ENCODE measurements at regions not wholly inside any gene's neighbourhood (a gene's known extent, or its start where the extent isn't known, plus 50 kb on each side); places are given as distances from the start of the nearest gene placed in this dataset.

DNA sequence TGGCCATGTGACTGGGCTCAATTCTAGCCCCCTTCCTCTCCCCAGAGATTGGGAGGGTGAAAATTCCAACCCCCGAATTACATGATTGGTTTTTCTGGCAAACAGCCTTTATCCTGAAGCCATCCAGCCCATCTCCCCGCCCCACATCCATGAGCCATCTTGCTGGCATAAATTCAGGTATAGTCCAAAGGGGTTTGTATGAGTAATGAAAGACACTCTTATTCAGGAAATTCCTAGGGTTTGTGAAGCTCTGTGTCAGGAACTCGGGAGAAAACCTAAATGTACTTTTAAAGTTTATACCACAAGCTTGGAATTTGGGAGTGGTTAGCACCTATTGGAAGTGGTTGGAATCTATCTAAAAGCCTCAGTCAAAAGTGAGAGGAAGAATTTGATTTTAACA lies 80.6 kb upstream of the SIMC1 start:
- FAIRE-seq (no peak), DNase-seq (no peak)
- no peaks in the 10 kb centered on the region for H3K4me1 ChIP-seq (ENCODE audit: control insufficient read depth in 2 of 3, insufficient read depth in 2 of 3, low read depth in 1 of 3, low read length in 3 of 3)

DNA sequence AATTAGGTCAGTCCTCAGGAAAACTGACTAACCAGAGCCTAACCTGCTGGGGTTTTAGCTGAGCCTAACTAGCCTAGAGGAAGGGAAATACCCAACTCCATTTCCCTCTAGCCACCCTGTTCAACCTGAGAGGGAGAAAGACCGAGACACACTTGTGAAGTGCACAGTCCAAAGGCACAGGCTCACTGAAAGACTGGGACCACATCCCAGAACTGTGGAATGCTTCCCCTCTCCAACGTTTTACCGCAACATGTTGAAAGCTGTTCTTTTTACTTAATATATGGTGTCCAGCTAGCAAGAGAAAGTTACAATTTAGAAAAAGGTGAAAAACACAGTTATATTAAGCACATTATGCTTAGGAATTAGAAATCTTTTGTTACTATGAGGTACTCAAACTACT lies 76.8 kb upstream of the SIMC1 start:
- Histone ChIP-seq H3K27ac (ENCODE audit: low read depth in 2 of 2, low read length in 2 of 2) (no peak overlapping the region), H3K9me3 (ENCODE audit: control insufficient read depth in 2 of 3, insufficient read depth in 1 of 3, low read length in 3 of 3) (no peaks in the 10 kb centered on the region), H3K4me3 (ENCODE audit: low read length in 3 of 3) (no peak overlapping the region), H3K36me3 (ENCODE audit: control insufficient read depth in 2 of 3, insufficient read depth in 3 of 3, low read length in 3 of 3) (no peaks in the 10 kb centered on the region), H3K9ac (ENCODE audit: low read length in 3 of 3) (no peak overlapping the region), H3K4me1 (ENCODE audit: control insufficient read depth in 2 of 3, insufficient read depth in 2 of 3, low read depth in 1 of 3, low read length in 3 of 3) (peaks cover 0 to 5% (median 0%) of the 10 kb centered on the region in 3 donors), H3K27me3 (ENCODE audit: control insufficient read depth, insufficient read depth, low read length) (no peaks in the 10 kb centered on the region)
- TF ChIP-seq, protein P1, sequence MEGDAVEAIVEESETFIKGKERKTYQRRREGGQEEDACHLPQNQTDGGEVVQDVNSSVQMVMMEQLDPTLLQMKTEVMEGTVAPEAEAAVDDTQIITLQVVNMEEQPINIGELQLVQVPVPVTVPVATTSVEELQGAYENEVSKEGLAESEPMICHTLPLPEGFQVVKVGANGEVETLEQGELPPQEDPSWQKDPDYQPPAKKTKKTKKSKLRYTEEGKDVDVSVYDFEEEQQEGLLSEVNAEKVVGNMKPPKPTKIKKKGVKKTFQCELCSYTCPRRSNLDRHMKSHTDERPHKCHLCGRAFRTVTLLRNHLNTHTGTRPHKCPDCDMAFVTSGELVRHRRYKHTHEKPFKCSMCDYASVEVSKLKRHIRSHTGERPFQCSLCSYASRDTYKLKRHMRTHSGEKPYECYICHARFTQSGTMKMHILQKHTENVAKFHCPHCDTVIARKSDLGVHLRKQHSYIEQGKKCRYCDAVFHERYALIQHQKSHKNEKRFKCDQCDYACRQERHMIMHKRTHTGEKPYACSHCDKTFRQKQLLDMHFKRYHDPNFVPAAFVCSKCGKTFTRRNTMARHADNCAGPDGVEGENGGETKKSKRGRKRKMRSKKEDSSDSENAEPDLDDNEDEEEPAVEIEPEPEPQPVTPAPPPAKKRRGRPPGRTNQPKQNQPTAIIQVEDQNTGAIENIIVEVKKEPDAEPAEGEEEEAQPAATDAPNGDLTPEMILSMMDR (IDR thresholded peaks at IDR 0.05; ENCODE audit: borderline replicate concordance, extremely low read depth, insufficient read depth), result no peak
- FAIRE-seq (no peak), DNase-seq (no peak)
- intact Hi-C loops (cut with DNase I), result no loop called here

More for the DNA sequence above, 80.6 kb upstream of the SIMC1 start:
- H3K27ac ChIP-seq (ENCODE audit: low read depth in 2 of 2, low read length in 2 of 2), result no peak overlapping the region
- intact Hi-C loops (cut with DNase I), result no loop called here
- no peaks in the 10 kb centered on the region for H3K9me3 ChIP-seq (ENCODE audit: control insufficient read depth in 2 of 3, insufficient read depth in 1 of 3, low read length in 3 of 3)
- H3K4me3 ChIP-seq (ENCODE audit: low read length in 3 of 3), result no peak overlapping the region
- TF ChIP-seq, protein P1 (IDR thresholded peaks at IDR 0.05; ENCODE audit: borderline replicate concordance, extremely low read depth, insufficient read depth), result no peak
- no peaks in the 10 kb centered on the region for H3K27me3 ChIP-seq (ENCODE audit: control insufficient read depth, insufficient read depth, low read length)
- H3K9ac ChIP-seq (ENCODE audit: low read length in 3 of 3), result no peak overlapping the region
- no peaks in the 10 kb centered on the region for H3K36me3 ChIP-seq (ENCODE audit: control insufficient read depth in 2 of 3, insufficient read depth in 3 of 3, low read length in 3 of 3)

DNA sequence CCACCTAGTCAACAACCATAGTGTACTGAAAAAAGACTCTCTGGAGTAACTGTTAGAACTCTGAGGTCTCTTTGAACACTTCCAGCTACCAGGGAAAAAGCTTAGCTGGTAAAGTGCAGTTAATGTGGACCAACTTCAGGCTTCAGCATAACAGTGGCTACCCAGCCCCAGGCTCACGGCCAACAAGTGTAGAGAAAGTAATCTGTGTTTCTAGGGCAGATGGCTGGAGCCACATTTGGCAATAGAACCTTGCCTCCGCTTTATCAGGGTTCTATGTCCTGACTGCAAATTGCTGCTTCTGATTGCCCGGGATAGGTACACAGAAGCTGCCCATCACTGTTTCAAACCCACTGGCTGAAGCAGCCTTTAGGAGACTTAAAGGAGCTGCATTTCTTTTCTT lies 76.0 kb upstream of the SIMC1 start:
- Histone ChIP-seq H3K4me1 (ENCODE audit: control insufficient read depth in 2 of 3, insufficient read depth in 2 of 3, low read depth in 1 of 3, low read length in 3 of 3) (peaks cover 0 to 5% (median 0%) of the 10 kb centered on the region in 3 donors), H3K27ac (ENCODE audit: low read depth in 2 of 2, low read length in 2 of 2) (no peak overlapping the region), H3K9ac (ENCODE audit: low read length in 3 of 3) (no peak overlapping the region), H3K4me3 (ENCODE audit: low read length in 3 of 3) (no peak overlapping the region), H3K27me3 (ENCODE audit: control insufficient read depth, insufficient read depth, low read length) (no peaks in the 10 kb centered on the region), H3K36me3 (ENCODE audit: control insufficient read depth in 2 of 3, insufficient read depth in 3 of 3, low read length in 3 of 3) (no peaks in the 10 kb centered on the region), H3K9me3 (ENCODE audit: control insufficient read depth in 2 of 3, insufficient read depth in 1 of 3, low read length in 3 of 3) (no peaks in the 10 kb centered on the region)
- intact Hi-C loops (cut with DNase I), result no loop called here
- FAIRE-seq, result no peak
- no peak for DNase-seq
- TF ChIP-seq, protein P1 (IDR thresholded peaks at IDR 0.05; ENCODE audit: borderline replicate concordance, extremely low read depth, insufficient read depth), result no peak

DNA sequence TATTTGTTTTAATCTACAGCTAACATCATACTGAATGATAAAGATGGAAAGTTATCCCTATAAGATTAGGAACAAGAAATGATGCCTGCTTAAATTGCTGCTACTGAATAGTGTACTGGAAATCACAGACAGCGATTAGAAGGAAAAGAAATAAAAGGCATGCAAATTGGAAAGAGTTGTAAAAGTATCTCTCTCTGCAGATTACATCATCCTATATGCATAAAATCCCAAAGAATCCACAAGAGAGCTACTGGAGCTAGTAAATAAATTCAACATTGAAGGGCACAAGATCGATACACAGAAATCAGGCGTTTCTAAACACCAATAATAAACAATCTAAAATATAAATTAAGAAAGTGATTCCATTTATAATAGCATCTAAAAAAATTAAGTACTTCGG lies 75.3 kb upstream of the SIMC1 start:
- Histone ChIP-seq H3K27ac (ENCODE audit: low read depth in 2 of 2, low read length in 2 of 2) (no peak overlapping the region), H3K4me1 (ENCODE audit: control insufficient read depth in 2 of 3, insufficient read depth in 2 of 3, low read depth in 1 of 3, low read length in 3 of 3) (peaks cover 0 to 5% (median 0%) of the 10 kb centered on the region in 3 donors), H3K36me3 (ENCODE audit: control insufficient read depth in 2 of 3, insufficient read depth in 3 of 3, low read length in 3 of 3) (no peaks in the 10 kb centered on the region), H3K9me3 (ENCODE audit: control insufficient read depth in 2 of 3, insufficient read depth in 1 of 3, low read length in 3 of 3) (no peaks in the 10 kb centered on the region), H3K4me3 (ENCODE audit: low read length in 3 of 3) (no peak overlapping the region), H3K9ac (ENCODE audit: low read length in 3 of 3) (no peak overlapping the region), H3K27me3 (ENCODE audit: control insufficient read depth, insufficient read depth, low read length) (no peaks in the 10 kb centered on the region)
- TF ChIP-seq, protein P1 (IDR thresholded peaks at IDR 0.05; ENCODE audit: borderline replicate concordance, extremely low read depth, insufficient read depth), result no peak
- DNase-seq, result no peak
- FAIRE-seq, result no peak
- intact Hi-C loops (cut with DNase I), result no loop called here
